ENCODE measurements at regions not wholly inside any gene's neighbourhood (a gene's known extent, or its start where the extent isn't known, plus 50 kb on each side); places are given as distances from the start of the nearest gene placed in this dataset.

DNA sequence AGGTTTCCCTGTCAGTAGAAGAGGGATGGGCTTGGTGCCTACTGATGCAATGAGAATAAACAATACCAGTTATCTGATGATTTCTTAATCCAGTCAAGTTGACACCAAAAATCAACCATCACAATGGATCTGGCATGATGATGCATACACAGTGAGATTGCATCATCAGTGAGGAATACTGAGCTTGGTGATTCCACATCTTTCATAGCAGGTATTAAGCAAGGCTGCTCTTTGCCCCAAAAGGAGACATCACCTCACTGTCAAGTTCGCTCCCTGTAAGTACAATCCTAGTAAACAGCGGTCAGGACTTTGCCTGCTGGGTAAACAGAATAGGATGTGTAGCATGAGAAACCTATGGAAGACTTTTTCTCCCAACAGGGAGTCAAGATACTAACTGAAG lies 282.7 kb upstream of the CDH2 start:
- TF ChIP-seq POLR2A (IDR thresholded peaks at IDR 0.05; ENCODE audit: low read length) (no peak), GATA1 (IDR thresholded peaks at IDR 0.05; ENCODE audit: low read depth, low read length) (no peak)

Measured in erythroblast (primary cell).